MM.1S (cell line): ENCODE measurements at regions not wholly inside any gene's neighbourhood (a gene's known extent, or its start where the extent isn't known, plus 50 kb on each side); places are given as distances from the start of the nearest gene placed in this dataset.

ENCODE experiments used
- DNase-seq: peaks from one replicate; pipeline ENCODE4 v3.0.0-alpha.2; 2015
- H2AFZ ChIP-seq: fragments of 300-600 bp; sonication (generic); 2 replicates; pipeline ENCODE4 v1.6.0; 2016; ENCODE audit warnings: antibody characterized with exemption, low read length
- H3F3A ChIP-seq: fragments of 300-600 bp; sonication (generic); 2 replicates; pipeline ENCODE4 v1.6.1; 2016; ENCODE audit warnings: mild to moderate bottlenecking, antibody characterized with exemption, low read length, moderate library complexity, mixed read lengths; ENCODE audit not compliant: insufficient read depth
- H3K27ac ChIP-seq: fragments of 300-600 bp; sonication (generic); 2 replicates; pipeline ENCODE4 v1.5.1; 2016; ENCODE audit warnings: mild to moderate bottlenecking, low read length
- H3K27me3 ChIP-seq: fragments of 300-600 bp; sonication (generic); replicated peaks from 2 replicates; pipeline ENCODE4 v1.6.0; 2016; ENCODE audit warnings: low read length; ENCODE audit not compliant: insufficient read depth
- H3K36me3 ChIP-seq: fragments of 300-600 bp; sonication (generic); replicated peaks from 2 replicates; pipeline ENCODE4 v1.6.1; 2016; ENCODE audit warnings: mild to moderate bottlenecking, low read length, mixed read lengths; ENCODE audit not compliant: insufficient read depth
- H3K4me1 ChIP-seq: fragments of 300-600 bp; sonication (generic); 2 replicates; pipeline ENCODE4 v1.6.1; 2016; ENCODE audit warnings: low read length, mixed read lengths
- H3K4me2 ChIP-seq: fragments of 300-600 bp; sonication (generic); 2 replicates; pipeline ENCODE4 v1.6.0; 2016; ENCODE audit warnings: low read depth, low read length
- H3K4me3 ChIP-seq: fragments of 300-600 bp; sonication (generic); 2 replicates; pipeline ENCODE4 v1.5.1; 2016; ENCODE audit warnings: low read length, mixed read lengths
- H3K79me2 ChIP-seq: fragments of 300-600 bp; sonication (generic); 2 replicates; pipeline ENCODE4 v1.6.1; 2016; ENCODE audit warnings: mixed run types, low read length, mixed read lengths
- H3K9ac ChIP-seq: fragments of 300-600 bp; sonication (generic); 2 replicates; pipeline ENCODE4 v1.6.1; 2016; ENCODE audit warnings: low read length, mixed read lengths
- H3K9me2 ChIP-seq: fragments of 300-600 bp; sonication (generic); replicated peaks from 2 replicates; pipeline ENCODE4 v1.6.1; 2016; ENCODE audit warnings: mild to moderate bottlenecking, low read length, mixed read lengths; ENCODE audit not compliant: insufficient read depth
- H3K9me3 ChIP-seq: fragments of 300-600 bp; sonication (generic); replicated peaks from 2 replicates; pipeline ENCODE4 v1.6.1; 2016; ENCODE audit warnings: mild to moderate bottlenecking, low read length, mixed read lengths; ENCODE audit not compliant: insufficient read depth
- H4K20me1 ChIP-seq: fragments of 300-600 bp; sonication (generic); 2 replicates; pipeline ENCODE4 v1.6.1; 2016; ENCODE audit warnings: mild to moderate bottlenecking, low read length, moderate library complexity, mixed read lengths; ENCODE audit not compliant: insufficient read depth
- CTCF ChIP-seq: fragments of 300-600 bp; sonication (generic); IDR thresholded peaks from 2 replicates; pipeline ENCODE4 v1.5.1; 2016; ENCODE audit warnings: antibody characterized with exemption, low read length, mixed read lengths
- EZH2 ChIP-seq: fragments of 300-600 bp; sonication (generic); optimal IDR thresholded peaks from 2 replicates; pipeline ENCODE3; 2017; ENCODE audit warnings: low read depth, mild to moderate bottlenecking, antibody characterized with exemption, low read length, mixed read lengths
- EZH2phosphoT487 ChIP-seq: fragments of 300-600 bp; sonication (generic); IDR thresholded peaks from 2 replicates; pipeline ENCODE4 v1.6.1; 2018; ENCODE audit warnings: antibody characterized with exemption, low read length

GRCh38 chr10:125262409-125262808 lies 102.0 kb upstream of the CTBP2 start:
- no peaks in the 10 kb centered on the region for H4K20me1 ChIP-seq
- H3K79me2 ChIP-seq: no peaks in the 10 kb centered on the region
- no peaks in the 10 kb centered on the region for H3K9me3 ChIP-seq
- no peak overlapping the region for H3K4me2 ChIP-seq
- H3K27me3 ChIP-seq: peaks cover 2% of the 10 kb centered on the region; the same call in 1 of the 2 replicates
- DNase-seq: no peak
- H3K4me3 ChIP-seq: no peak overlapping the region
- no peaks in the 10 kb centered on the region for H3F3A ChIP-seq
- H3K36me3 ChIP-seq: no peaks in the 10 kb centered on the region
- no peak for TF ChIP-seq CTCF
- no peak for TF ChIP-seq EZH2phosphoT487
- no peak for TF ChIP-seq EZH2
- no peaks in the 10 kb centered on the region for H3K9me2 ChIP-seq
- no peak overlapping the region for H3K9ac ChIP-seq
- no peaks in the 10 kb centered on the region for H3K4me1 ChIP-seq
- H3K27ac ChIP-seq: no peak overlapping the region
- no peak overlapping the region for H2AFZ ChIP-seq

GRCh38 chr10:125261491-125262186 lies 101.3 kb upstream of the CTBP2 start:
- H3K27ac ChIP-seq: no peak overlapping the region
- H3K36me3 ChIP-seq: no peaks in the 10 kb centered on the region
- H3K9ac ChIP-seq: no peak overlapping the region
- no peaks in the 10 kb centered on the region for H3K79me2 ChIP-seq
- H3K4me3 ChIP-seq: no peak overlapping the region
- H4K20me1 ChIP-seq: no peaks in the 10 kb centered on the region
- DNase-seq: no peak
- no peaks in the 10 kb centered on the region for H3K4me1 ChIP-seq
- H3K9me2 ChIP-seq: no peaks in the 10 kb centered on the region
- H2AFZ ChIP-seq: no peak overlapping the region
- H3K27me3 ChIP-seq: no peaks in the 10 kb centered on the region; the same call in 1 of the 2 replicates
- no peaks in the 10 kb centered on the region for H3K9me3 ChIP-seq
- no peak overlapping the region for H3K4me2 ChIP-seq
- H3F3A ChIP-seq: no peaks in the 10 kb centered on the region
- no peak for TF ChIP-seq EZH2
- TF ChIP-seq EZH2phosphoT487: no peak
- TF ChIP-seq CTCF: no peak

- Histone ChIP-seq H3K4me2 (no peak overlapping the region), H3K9me3 (no peaks in the 10 kb centered on the region), H3F3A (no peaks in the 10 kb centered on the region), H3K79me2 (no peaks in the 10 kb centered on the region), H3K27me3 (no peaks in the 10 kb centered on the region; the same call in 1 of the 2 replicates), H3K4me3 (no peak overlapping the region), H3K4me1 (no peaks in the 10 kb centered on the region), H3K27ac (no peak overlapping the region), H3K36me3 (no peaks in the 10 kb centered on the region), H2AFZ (no peak overlapping the region), H3K9me2 (no peaks in the 10 kb centered on the region), H3K9ac (no peak overlapping the region), H4K20me1 (no peaks in the 10 kb centered on the region)
- TF ChIP-seq CTCF (no peak), EZH2 (no peak), EZH2phosphoT487 (no peak)
- no peak for DNase-seq
These were observed 99.9 kb upstream of the CTBP2 start for GRCh38 chr10:125260260-125260659.
